ENCODE measurements at regions not wholly inside any gene's neighbourhood (a gene's known extent, or its start where the extent isn't known, plus 50 kb on each side); places are given as distances from the start of the nearest gene placed in this dataset.
A peak's percentile ranks its signal among the peaks of the same experiment; 100 is the strongest.

DNA sequence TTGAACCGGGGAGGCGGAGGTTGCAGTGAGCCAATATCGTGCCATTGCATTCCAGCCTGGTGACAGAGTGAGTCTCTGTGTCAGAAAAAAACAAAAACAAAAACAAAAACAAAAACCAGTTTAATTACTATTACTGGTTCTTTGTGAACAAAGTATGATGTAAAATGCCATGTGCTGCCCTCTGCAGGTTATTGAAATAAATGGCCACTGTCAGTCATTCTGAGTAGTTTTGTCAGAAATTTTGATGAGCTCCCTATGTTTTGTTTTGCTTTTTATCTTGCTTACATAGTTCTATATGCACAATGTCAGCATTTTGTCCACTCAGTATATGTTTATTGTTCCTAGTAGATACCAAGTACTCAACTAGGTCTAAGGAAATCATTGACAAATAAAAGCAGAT is 423.6 kb upstream of the CHST9 start:
- H3K4me3 ChIP-seq (ENCODE audit: low read depth, poor library complexity, severe bottlenecking), result no peak overlapping the region
- DNase-seq (ENCODE audit: low spot score in 2 of 2), result no peak
- 91 to 93% methylated on average over 3 of the region's 3 CpGs for WGBS, 2 donors
- intact Hi-C loops (cut with DNase I; ENCODE audit: low total_unique reads), result loop anchor here (10.0 kb wide), 1 partner anchor 584 kb away; no protein-coding TSS in a partner anchor
- TF ChIP-seq, protein P1, sequence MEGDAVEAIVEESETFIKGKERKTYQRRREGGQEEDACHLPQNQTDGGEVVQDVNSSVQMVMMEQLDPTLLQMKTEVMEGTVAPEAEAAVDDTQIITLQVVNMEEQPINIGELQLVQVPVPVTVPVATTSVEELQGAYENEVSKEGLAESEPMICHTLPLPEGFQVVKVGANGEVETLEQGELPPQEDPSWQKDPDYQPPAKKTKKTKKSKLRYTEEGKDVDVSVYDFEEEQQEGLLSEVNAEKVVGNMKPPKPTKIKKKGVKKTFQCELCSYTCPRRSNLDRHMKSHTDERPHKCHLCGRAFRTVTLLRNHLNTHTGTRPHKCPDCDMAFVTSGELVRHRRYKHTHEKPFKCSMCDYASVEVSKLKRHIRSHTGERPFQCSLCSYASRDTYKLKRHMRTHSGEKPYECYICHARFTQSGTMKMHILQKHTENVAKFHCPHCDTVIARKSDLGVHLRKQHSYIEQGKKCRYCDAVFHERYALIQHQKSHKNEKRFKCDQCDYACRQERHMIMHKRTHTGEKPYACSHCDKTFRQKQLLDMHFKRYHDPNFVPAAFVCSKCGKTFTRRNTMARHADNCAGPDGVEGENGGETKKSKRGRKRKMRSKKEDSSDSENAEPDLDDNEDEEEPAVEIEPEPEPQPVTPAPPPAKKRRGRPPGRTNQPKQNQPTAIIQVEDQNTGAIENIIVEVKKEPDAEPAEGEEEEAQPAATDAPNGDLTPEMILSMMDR (IDR thresholded peaks at IDR 0.05), result no peak
- TF ChIP-seq POLR2A (IDR thresholded peaks at IDR 0.05), result no peak

- no peak for DNase-seq (ENCODE audit: low spot score in 2 of 2)
- intact Hi-C loops (cut with DNase I; ENCODE audit: low total_unique reads), result loop anchor here (10.0 kb wide), 1 partner anchor 583 kb away; no protein-coding TSS in a partner anchor
- 84 to 88% methylated on average over 3 of the region's 3 CpGs for WGBS, 2 donors
- no peak overlapping the region for H3K4me3 ChIP-seq (ENCODE audit: low read depth, poor library complexity, severe bottlenecking)
- TF ChIP-seq POLR2A (IDR thresholded peaks at IDR 0.05), result no peak
These were observed 423.1 kb upstream of the CHST9 start for GRCh38 chr18:27608174-27608573.

- DNase-seq (ENCODE audit: low spot score in 2 of 2), result no peak
- WGBS, 2 donors, result 58 to 83% methylated on average over 2 of the region's 2 CpGs
- no peak overlapping the region for H3K4me3 ChIP-seq (ENCODE audit: low read depth, poor library complexity, severe bottlenecking)
- TF ChIP-seq, protein P1 (IDR thresholded peaks at IDR 0.05), result no peak
- intact Hi-C loops (cut with DNase I; ENCODE audit: low total_unique reads), result loop anchor here (10.0 kb wide), 1 partner anchor 582 kb away; no protein-coding TSS in a partner anchor
These were observed 421.6 kb upstream of the CHST9 start for GRCh38 chr18:27606741-27607140.

- WGBS, 2 donors, result 23 to 25% methylated on average over 5 of the region's 5 CpGs
- no peak for TF ChIP-seq POLR2A (IDR thresholded peaks at IDR 0.05)
- TF ChIP-seq, protein P1 (IDR thresholded peaks at IDR 0.05), result no peak
- no peak overlapping the region for H3K4me3 ChIP-seq (ENCODE audit: low read depth, poor library complexity, severe bottlenecking)
- peak; percentile 19 to 84 for DNase-seq (ENCODE audit: low spot score in 2 of 2)
- intact Hi-C loops (cut with DNase I; ENCODE audit: low total_unique reads), result loop anchor here (10.0 kb wide), 1 partner anchor 580 kb away; no protein-coding TSS in a partner anchor
These were observed 420.2 kb upstream of the CHST9 start for GRCh38 chr18:27605107-27605834.

GRCh38 chr18:27604583-27604982 is 419.5 kb upstream of the CHST9 start:
- WGBS, 2 donors, result 85% methylated on average over 4 of the region's 4 CpGs
- TF ChIP-seq, protein P1 (IDR thresholded peaks at IDR 0.05), result no peak
- no peak for TF ChIP-seq POLR2A (IDR thresholded peaks at IDR 0.05)
- no peak for DNase-seq (ENCODE audit: low spot score in 2 of 2)
- no peak overlapping the region for H3K4me3 ChIP-seq (ENCODE audit: low read depth, poor library complexity, severe bottlenecking)
- intact Hi-C loops (cut with DNase I; ENCODE audit: low total_unique reads), result loop anchor here (10.0 kb wide), 1 partner anchor 580 kb away; no protein-coding TSS in a partner anchor

- intact Hi-C loops (cut with DNase I; ENCODE audit: low total_unique reads), result loop anchor here (10.0 kb wide), 1 partner anchor 577 kb away; no protein-coding TSS in a partner anchor
- DNase-seq (ENCODE audit: low spot score in 2 of 2), result no peak
- TF ChIP-seq POLR2A (IDR thresholded peaks at IDR 0.05), result no peak
- TF ChIP-seq, protein P1 (IDR thresholded peaks at IDR 0.05), result no peak
- 92 to 94% methylated on average over 2 of the region's 2 CpGs for WGBS, 2 donors
- H3K4me3 ChIP-seq (ENCODE audit: low read depth, poor library complexity, severe bottlenecking), result no peak overlapping the region
These were observed 417.0 kb upstream of the CHST9 start for GRCh38 chr18:27602092-27602491.

Data from lower leg skin (tissue), 4 donors.